Kidney (tissue), 13 donors: ENCODE measurements at regions not wholly inside any gene's neighbourhood (a gene's known extent, or its start where the extent isn't known, plus 50 kb on each side); places are given as distances from the start of the nearest gene placed in this dataset.

Experiments
- DNase-seq, 5 donors: peaks; one replicate each; pipeline ENCODE4 v3.0.0-alpha.2; 2013 to 2020
- FAIRE-seq: peaks from 2 replicates; lab custom pipeline; 2012; peaks lifted over from hg19 to GRCh38; lab: Jason Lieb, UNC
- H3K27ac ChIP-seq, 2 donors: one replicate each; pipeline ENCODE4 v1.7.0; 2013; ENCODE audit warnings: low read depth in 2 of 2, low read length in 2 of 2, inconsistent platforms in 1 of 2
- H3K27me3 ChIP-seq: one replicate; pipeline ENCODE4 v1.7.1; 2013; ENCODE audit warnings: low read length, inconsistent platforms; ENCODE audit not compliant: control insufficient read depth, insufficient read depth
- H3K36me3 ChIP-seq, 3 donors: one replicate each; pipeline versions ENCODE4 v1.7.0 to v1.7.1; 2013; ENCODE audit warnings: low read length in 3 of 3, control low read depth in 1 of 3, inconsistent platforms in 1 of 3; ENCODE audit not compliant: insufficient read depth in 3 of 3, control insufficient read depth in 2 of 3
- H3K4me1 ChIP-seq, 3 donors: one replicate each; pipeline versions ENCODE4 v1.7.0 to v1.7.1; 2013; ENCODE audit warnings: low read length in 3 of 3, inconsistent platforms in 1 of 3, low read depth in 1 of 3; ENCODE audit not compliant: control insufficient read depth in 2 of 3, insufficient read depth in 2 of 3
- H3K4me3 ChIP-seq, 3 donors: one replicate each; pipeline versions ENCODE4 v1.7.0 to v1.8.1; 2013; ENCODE audit warnings: low read length in 3 of 3, control low read depth in 1 of 3, inconsistent platforms in 1 of 3
- H3K9ac ChIP-seq, 3 donors: one replicate each; pipeline versions ENCODE4 v1.7.0 to v1.7.1; 2013; ENCODE audit warnings: low read length in 3 of 3, control low read depth in 1 of 3, inconsistent platforms in 1 of 3
- H3K9me3 ChIP-seq, 3 donors: one replicate each; pipeline versions ENCODE4 v1.7.0 to v1.7.1; 2013; ENCODE audit warnings: low read length in 3 of 3, control low read depth in 1 of 3, inconsistent platforms in 1 of 3; ENCODE audit not compliant: control insufficient read depth in 2 of 3, insufficient read depth in 1 of 3
- CTCF ChIP-seq: IDR thresholded peaks from 3 replicates; pipeline ENCODE4 v1.5.1; 2012; ENCODE audit warnings: mild to moderate bottlenecking, moderate library complexity, borderline replicate concordance; ENCODE audit not compliant: insufficient read depth; ENCODE audit errors: extremely low read depth
- intact Hi-C: fragments of 100-400 bp; cut with DNase I; formaldehyde crosslinking; loops from one replicate; pipeline ENCODE4 v1.11.1; 2022
- donor health status: control.
- donor health status: control.
- donor health status: control.
- donor health status: control.
- donor health status: control.
- donor health status: DM: yes; HTN: yes; CAD: no.
- donor health status: Normal renal cell carcinoma (clear cell type).

- Histone ChIP-seq H3K36me3 (no peaks in the 10 kb centered on the region), H3K4me1 (no peaks in the 10 kb centered on the region), H3K9ac (no peak overlapping the region), H3K27me3 (peaks cover 9% of the 10 kb centered on the region), H3K27ac (no peak overlapping the region), H3K4me3 (no peak overlapping the region), H3K9me3 (no peaks in the 10 kb centered on the region)
- DNase-seq (no peak), FAIRE-seq (no peak)
- intact Hi-C loops, result no loop called here
- TF ChIP-seq CTCF, result no peak
Measured at GRCh38 chr6:84448331-84448730, 220.9 kb upstream of the CEP162 start.

- Histone ChIP-seq H3K27ac (no peak overlapping the region), H3K4me3 (no peak overlapping the region), H3K9ac (no peak overlapping the region), H3K4me1 (no peaks in the 10 kb centered on the region), H3K9me3 (no peaks in the 10 kb centered on the region), H3K27me3 (peaks cover 9% of the 10 kb centered on the region), H3K36me3 (no peaks in the 10 kb centered on the region)
- DNase-seq (no peak), FAIRE-seq (no peak)
- intact Hi-C loops, result no loop called here
- TF ChIP-seq CTCF, result no peak
Measured at GRCh38 chr6:84447651-84448050, 220.2 kb upstream of the CEP162 start.

GRCh38 chr6:84445068-84445467 lies 217.6 kb upstream of the CEP162 start:
- Histone ChIP-seq H3K4me3 (no peak overlapping the region), H3K27me3 (peaks cover 9% of the 10 kb centered on the region), H3K9me3 (no peaks in the 10 kb centered on the region), H3K4me1 (no peaks in the 10 kb centered on the region), H3K36me3 (no peaks in the 10 kb centered on the region), H3K9ac (no peak overlapping the region), H3K27ac (no peak overlapping the region)
- FAIRE-seq (no peak), DNase-seq (no peak)
- intact Hi-C loops, result no loop called here
- TF ChIP-seq CTCF, result no peak

- intact Hi-C loops, result no loop called here
Measured at GRCh38 chr6:84442208-84442607, 214.8 kb upstream of the CEP162 start.

More at GRCh38 chr6:84442208-84442607, 214.8 kb upstream of the CEP162 start:
- DNase-seq, result no peak
- Histone ChIP-seq H3K27me3 (peaks cover 5% of the 10 kb centered on the region), H3K9me3 (no peaks in the 10 kb centered on the region), H3K36me3 (no peaks in the 10 kb centered on the region), H3K27ac (no peak overlapping the region), H3K4me3 (no peak overlapping the region), H3K4me1 (no peaks in the 10 kb centered on the region), H3K9ac (no peak overlapping the region)
- no peak for TF ChIP-seq CTCF
- FAIRE-seq, result no peak
